Activated effector memory CD4-positive, alpha-beta T cell treated with Interleukin-2 at 50 U/mL for 16 hours (primary cell): ENCODE measurements at regions not wholly inside any gene's neighbourhood (a gene's known extent, or its start where the extent isn't known, plus 50 kb on each side); places are given as distances from the start of the nearest gene placed in this dataset.

Source experiments
- DNase-seq: peaks from one replicate; pipeline ENCODE4 v3.0.0-alpha.2; 2020

- no peak for DNase-seq
These were observed 348.7 kb upstream of the TBL1XR1 start for GRCh38 chr3:177545964-177546363.

GRCh38 chr3:177547711-177548350 lies 350.5 kb upstream of the TBL1XR1 start:
- DNase-seq = no peak

DNA sequence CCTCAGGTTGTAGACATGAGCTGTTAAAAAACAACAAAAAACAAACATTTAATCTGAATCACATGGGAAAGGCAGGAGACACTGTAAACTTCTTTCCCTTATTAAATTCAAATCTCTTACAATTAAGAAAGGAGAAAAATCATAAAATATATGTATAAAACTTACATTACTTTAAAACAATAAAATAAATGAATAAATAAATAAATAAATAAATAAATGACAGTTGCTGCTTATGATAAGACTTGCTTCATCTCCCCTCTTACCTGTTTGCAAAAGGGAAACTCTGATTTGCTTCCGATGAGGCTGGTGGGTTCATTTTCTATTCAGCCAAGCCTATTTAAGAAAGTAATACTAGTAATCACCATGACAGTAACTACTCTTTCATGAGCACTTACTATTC lies 353.4 kb upstream of the TBL1XR1 start:
- no peak for DNase-seq

- DNase-seq = no peak
These were observed 354.2 kb upstream of the TBL1XR1 start for GRCh38 chr3:177551431-177551836.

DNA sequence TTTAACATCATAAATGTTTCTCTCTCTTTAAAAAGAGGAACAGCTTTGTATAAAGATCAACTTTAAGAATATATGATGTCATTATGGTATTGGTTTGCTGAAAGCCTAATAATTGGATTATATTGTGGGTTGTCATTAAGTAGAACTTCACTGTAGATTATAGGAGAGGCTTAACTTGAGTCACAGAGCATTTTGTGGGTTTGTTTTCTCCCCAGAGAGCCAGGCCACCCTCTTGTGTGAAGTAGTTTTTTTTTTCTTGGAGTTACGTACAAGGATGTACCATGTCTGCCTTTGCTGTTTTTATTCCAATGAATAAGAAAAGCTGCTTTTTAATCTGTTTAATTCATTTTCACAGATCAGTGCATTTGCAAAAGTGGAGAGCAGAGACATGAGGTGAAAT lies 354.8 kb upstream of the TBL1XR1 start:
- DNase-seq = no peak

GRCh38 chr3:177553012-177553411 lies 355.7 kb upstream of the TBL1XR1 start:
- no peak for DNase-seq

- DNase-seq = no peak
These were observed 356.3 kb upstream of the TBL1XR1 start for GRCh38 chr3:177553579-177553978.

DNA sequence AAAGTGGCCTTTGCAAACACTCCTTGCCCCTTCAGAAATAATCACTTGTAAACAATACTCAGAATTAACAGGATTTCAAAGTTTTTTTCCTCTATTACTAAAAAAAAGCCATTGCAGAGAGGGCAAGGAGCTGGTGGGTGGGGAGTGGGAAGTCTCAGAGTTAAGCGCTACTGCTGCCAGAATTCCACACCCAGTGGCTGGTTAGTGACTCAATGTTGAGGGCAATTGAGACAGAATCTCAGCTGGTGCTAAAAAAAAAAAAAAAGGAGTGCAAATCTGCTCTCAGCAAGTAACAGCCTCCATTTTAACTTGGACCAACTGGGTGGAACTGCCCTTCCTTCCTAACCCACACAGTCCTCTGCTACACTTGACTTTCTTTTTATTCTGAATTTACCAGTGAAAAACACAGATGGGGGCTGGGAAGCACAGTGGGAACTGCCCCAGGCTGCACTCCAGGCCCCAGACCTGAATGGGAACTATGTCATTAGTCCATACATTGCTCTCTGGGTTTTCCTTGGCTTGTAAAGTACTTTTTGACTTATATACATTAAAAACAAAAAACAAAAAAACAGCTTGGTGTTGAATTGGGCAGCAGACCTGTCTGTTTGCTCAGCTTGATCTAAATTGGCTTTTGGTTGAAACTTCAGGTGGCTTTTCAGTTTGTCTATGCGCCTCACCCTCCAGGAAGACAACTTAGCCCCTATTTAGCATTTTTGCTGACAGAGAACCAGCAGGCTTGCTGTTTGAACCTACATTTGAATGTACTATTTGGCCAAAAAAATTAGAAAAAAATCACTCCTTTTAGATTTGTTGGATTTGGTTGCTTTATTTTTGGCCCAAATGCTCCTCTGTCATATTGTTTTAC lies 357.8 kb upstream of the TBL1XR1 start:
- no peak for DNase-seq

DNA sequence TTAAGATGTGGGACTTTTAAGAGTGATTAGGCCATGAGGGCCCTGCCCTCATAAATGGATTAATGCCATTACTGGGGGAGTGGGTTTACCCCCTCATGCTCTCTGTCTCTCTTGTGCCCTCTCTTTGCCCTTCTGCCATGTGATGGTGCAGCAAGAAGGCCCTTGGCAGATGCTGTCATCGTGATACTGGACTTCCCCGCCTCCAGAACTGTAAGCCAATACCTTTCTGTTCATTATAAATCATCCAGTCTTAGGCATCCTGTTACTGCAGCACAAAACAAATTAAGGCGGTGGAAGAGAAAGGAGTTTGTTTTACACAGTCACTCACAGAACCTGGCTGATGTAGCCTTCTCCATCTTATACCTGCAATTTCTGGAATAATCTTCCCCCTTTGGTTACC lies 360.3 kb upstream of the TBL1XR1 start:
- no peak for DNase-seq

GRCh38 chr3:177561365-177561764 lies 364.1 kb upstream of the TBL1XR1 start:
- DNase-seq = no peak

DNA sequence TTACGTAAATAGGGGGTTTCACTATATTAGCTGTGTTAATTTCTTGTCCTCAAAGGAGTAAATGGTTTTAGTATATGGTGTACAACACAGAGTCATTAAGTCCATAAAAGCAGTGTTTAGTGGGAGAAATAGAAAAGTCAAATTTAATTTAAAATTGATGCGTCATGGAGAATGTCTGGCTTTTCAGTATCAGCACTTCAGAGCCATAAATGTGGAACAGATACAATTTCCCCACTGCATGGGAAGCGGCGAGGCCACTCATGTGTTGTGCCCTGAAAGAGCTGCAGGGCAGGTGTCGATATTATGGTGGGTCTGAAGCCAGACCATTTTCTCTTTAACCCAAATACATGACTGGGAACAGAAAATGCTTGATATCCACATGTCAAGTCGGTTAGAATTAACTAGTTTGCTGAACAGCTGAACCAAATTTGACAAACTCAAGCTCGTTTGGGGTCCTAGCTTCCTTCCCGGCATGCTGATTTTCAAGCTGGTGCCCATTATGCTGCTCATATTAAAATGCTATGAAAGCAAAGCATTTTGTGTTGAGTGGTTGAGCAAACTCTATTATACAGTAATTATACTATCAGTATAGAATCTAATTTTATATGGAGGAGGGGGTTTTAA lies 364.6 kb upstream of the TBL1XR1 start:
- no peak for DNase-seq

DNA sequence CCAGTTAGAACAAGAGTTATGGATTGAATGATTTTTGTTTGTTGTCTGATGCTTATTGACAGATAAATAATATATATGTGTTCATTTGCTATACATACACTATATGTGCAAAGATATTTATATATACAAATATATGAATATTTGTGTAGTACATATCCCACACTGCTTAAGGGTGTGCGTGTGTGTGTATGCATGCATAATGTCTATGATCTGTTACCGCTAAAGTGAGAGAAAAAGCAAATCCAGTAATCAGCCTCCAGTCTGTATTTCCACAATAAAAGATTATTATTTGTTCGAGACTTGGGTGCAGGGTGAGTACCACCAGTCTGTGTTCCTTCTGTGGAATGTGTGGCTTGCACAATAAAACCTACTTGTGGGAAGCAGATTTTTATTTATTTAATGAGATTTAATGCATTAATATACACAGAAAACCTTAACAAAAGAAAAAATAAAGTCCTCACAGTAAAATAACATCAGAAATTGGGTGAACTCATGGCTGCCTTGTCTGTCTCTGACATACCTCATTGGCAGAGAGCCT lies 366.0 kb upstream of the TBL1XR1 start:
- DNase-seq = no peak

DNA sequence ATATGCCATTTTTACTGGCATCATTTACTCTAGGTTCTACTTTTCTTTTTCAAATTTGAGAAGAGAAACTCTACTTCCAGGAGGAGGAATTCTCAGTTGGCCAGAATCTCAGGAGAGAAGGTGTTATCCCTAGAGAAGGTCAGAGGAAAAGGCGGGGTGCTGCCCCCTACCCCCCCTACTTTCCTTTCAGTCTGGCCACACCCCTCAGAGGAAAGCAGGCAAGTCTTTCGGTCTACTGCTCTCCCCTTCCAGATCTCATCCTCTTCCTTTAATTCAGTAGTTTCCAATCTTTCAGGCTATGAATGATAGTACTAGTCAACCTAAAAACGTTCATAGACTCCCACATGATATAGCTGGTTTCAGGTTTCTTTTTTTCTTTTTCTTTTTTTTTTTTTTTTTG lies 366.5 kb upstream of the TBL1XR1 start:
- DNase-seq = no peak

- no peak for DNase-seq
These were observed 368.7 kb upstream of the TBL1XR1 start for GRCh38 chr3:177565981-177566380.

DNA sequence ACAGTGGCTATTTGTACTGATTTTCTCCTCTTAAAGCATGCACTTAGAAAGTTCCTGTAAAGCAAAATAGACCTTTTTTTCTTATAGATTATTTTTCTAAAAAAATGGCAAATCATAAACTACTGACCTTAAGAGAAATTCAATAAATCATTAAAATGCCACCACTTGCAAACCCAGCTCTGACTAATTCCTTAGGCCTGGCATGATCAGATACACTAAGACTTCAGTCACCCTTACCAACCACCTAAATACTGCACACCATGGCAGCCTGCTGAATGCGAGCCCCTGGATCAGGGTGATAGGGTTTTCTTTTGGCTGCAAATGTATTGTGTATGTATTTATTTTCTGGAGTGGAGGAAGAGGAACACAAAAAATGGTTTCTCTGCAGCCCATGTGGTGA lies 370.6 kb upstream of the TBL1XR1 start:
- DNase-seq = no peak

- DNase-seq = no peak
These were observed 371.9 kb upstream of the TBL1XR1 start for GRCh38 chr3:177569193-177569592.

DNA sequence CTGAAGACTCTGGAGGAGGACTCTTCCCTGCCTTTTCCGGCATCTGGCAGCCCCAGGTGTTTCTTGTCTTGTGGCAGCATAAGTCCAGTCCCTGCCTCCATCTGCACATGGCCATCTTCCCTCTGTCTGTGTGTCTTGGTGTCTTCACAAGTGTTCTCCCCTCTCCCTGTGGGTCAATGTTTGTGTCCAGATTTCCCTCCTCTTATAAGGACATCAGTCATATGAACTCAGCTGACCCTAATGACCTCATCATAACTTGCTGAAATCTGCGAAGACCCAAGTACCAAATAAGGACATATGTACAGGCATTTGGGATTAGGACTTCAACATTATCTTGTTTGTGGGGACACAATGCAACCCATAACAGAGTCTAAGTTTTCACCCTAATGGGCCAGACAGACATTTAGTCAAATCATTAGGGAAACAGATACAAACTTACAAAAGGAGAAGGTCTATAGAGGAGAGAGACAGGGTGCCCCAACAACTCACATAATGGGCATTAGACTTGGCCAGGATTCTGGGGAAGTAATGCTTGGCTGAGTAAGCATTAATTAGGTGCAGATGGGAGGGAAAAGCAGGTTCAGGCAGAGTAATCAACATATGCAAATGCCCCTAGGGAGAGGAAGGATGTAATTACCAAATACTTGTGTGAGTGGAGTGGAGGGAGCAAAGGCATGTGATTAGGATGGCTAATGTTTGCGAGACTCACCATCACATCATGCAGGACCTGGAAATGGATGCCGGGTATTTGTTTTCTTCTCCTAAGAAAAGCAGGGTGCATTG lies 372.8 kb upstream of the TBL1XR1 start:
- no peak for DNase-seq

DNA sequence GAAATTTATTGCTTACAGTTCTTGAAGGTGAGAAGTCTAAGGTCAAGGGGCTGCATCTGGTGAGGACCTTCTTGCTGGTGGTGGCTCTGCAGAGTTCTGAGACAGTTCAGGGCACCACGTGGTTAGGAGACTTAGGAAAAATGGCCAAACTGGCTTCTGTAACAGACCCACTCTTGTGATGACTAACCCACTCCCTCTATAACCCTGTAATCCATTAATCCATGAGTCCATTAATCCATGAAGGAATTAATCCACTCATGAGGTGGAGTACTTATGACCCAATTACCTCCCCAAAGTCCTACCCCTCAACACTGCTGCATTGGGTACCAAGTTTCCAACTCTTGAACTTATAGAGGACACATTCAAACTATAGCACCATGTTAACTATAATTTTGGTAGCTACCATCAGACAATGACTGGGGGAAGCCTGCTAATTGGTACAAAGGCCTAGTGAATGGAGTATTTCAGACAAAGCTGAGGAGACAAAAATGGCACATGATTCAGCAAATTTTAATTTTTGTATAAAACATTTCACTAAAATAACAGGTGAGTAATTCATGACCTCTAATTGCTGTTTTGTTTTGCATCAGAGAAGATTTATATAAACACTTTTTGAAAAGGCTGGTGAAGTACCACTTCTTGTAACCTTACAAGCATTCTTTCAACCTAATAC lies 374.1 kb upstream of the TBL1XR1 start:
- DNase-seq = no peak

- no peak for DNase-seq
These were observed 374.6 kb upstream of the TBL1XR1 start for GRCh38 chr3:177571944-177572315.

- no peak for DNase-seq
These were observed 377.1 kb upstream of the TBL1XR1 start for GRCh38 chr3:177574222-177574856.

- DNase-seq = no peak
These were observed 379.5 kb upstream of the TBL1XR1 start for GRCh38 chr3:177576746-177577145.

GRCh38 chr3:177578488-177578887 lies 381.2 kb upstream of the TBL1XR1 start:
- DNase-seq = no peak
